Panc1 (cell line): ENCODE measurements at regions not wholly inside any gene's neighbourhood (a gene's known extent, or its start where the extent isn't known, plus 50 kb on each side); places are given as distances from the start of the nearest gene placed in this dataset.

Source experiments
- ATAC-seq: fragments of 200-7000 bp; cut with Tn5 transposase; 2 replicates; pipeline ENCODE4 v1.9.1; 2020; ENCODE audit warnings: mild to moderate bottlenecking, moderate library complexity
- BruUV-seq: library from RNA; stranded (reverse); fragments of 400-500 nt; replicated peaks from 2 replicates; lab custom pipeline; 2021; lab: Mats Ljungman, UMichigan
- CTCF ChIA-PET: fragments of 300-600 bp; sonication (Branson Sonifier 250); formaldehyde crosslinking; loops from one replicate; lab custom pipeline; 2022; ENCODE audit warnings: antibody characterized with exemption; lab: Charles Lee
- POLR2A ChIA-PET: fragments of 300-600 bp; sonication (Branson Sonifier 250); formaldehyde crosslinking; loops from one replicate; lab custom pipeline; 2022; ENCODE audit warnings: antibody characterized with exemption; lab: Charles Lee
- DNase-seq: peaks from one replicate; pipeline ENCODE4 v3.0.0-alpha.2; 2010; ENCODE audit warnings: low read depth, low spot score
- H3K27ac ChIP-seq: 2 replicates; pipeline ENCODE4 v1.5.1; 2011; ENCODE audit warnings: mild to moderate bottlenecking, low read length, inconsistent platforms
- H3K27me3 ChIP-seq: fragments of 200-500 bp; sonication (Bioruptor generic); 2 replicates; pipeline ENCODE4 v1.6.0; 2014; ENCODE audit warnings: low read length, inconsistent platforms; ENCODE audit not compliant: control insufficient read depth, insufficient read depth
- H3K36me3 ChIP-seq: fragments of 200-500 bp; sonication (Bioruptor generic); 2 replicates; pipeline ENCODE4 v1.5.1; 2014; ENCODE audit warnings: inconsistent platforms, mild to moderate bottlenecking, low read length, moderate library complexity; ENCODE audit not compliant: control insufficient read depth, insufficient read depth
- H3K4me1 ChIP-seq: 2 replicates; pipeline ENCODE4 v1.5.1; 2011; ENCODE audit warnings: inconsistent platforms, mild to moderate bottlenecking, low read length, moderate library complexity; ENCODE audit not compliant: control insufficient read depth, insufficient read depth
- H3K4me3 ChIP-seq, 2 experiments: 2 replicates each; pipeline ENCODE4 v1.5.1; 2011 to 2012; ENCODE audit warnings: low read depth in 2 of 2, low read length in 2 of 2, mild to moderate bottlenecking in 2 of 2, inconsistent platforms in 1 of 2, moderate library complexity in 1 of 2
- H3K9me3 ChIP-seq: fragments of 200-500 bp; sonication (Bioruptor generic); 2 replicates; pipeline ENCODE4 v1.5.1; 2014; ENCODE audit warnings: low read depth, mild to moderate bottlenecking, inconsistent platforms, low read length, moderate library complexity; ENCODE audit not compliant: control insufficient read depth, insufficient read depth
- POLR2AphosphoS5 ChIP-seq: IDR thresholded peaks from 2 replicates; pipeline ENCODE4 v1.6.1; 2012; ENCODE audit warnings: mild to moderate bottlenecking, low read depth, low read length, moderate library complexity
- SIN3A ChIP-seq: IDR thresholded peaks from 2 replicates; pipeline ENCODE4 v1.6.1; 2012; ENCODE audit warnings: low read depth, mild to moderate bottlenecking, low read length, moderate library complexity, borderline replicate concordance; ENCODE audit not compliant: insufficient read depth
- TCF7L2 ChIP-seq: IDR thresholded peaks from 2 replicates; pipeline ENCODE4 v1.6.1; 2011; ENCODE audit warnings: mild to moderate bottlenecking, low read depth, low read length, inconsistent platforms
- in situ Hi-C: cut with HindIII; loops from 2 replicates; pipeline ENCODE4 v1.10.0; 2016; ENCODE audit warnings: low sequenced_read_pairs, low pct_unique_long_range_greater_than_20kb
- intact Hi-C: fragments of 100-400 bp; cut with micrococcal nuclease; formaldehyde crosslinking; loops from one replicate; pipeline ENCODE4 v1.10.0; 2022; ENCODE audit not compliant: unreplicated experiment
- TF ChIP-seq, protein P1 (sequence below): fragments of 450-650 bp; IDR thresholded peaks from 2 replicates; pipeline ENCODE4 v1.5.1; 2017; ENCODE audit warnings: mild to moderate bottlenecking
- TF ChIP-seq, protein P2 (sequence below), 2 experiments: IDR thresholded peaks; 2 replicates each; pipeline ENCODE4 v1.6.1; 2011 to 2012; ENCODE audit warnings: low read depth in 2 of 2, control low read depth in 1 of 2, low read length in 1 of 2, mild to moderate bottlenecking in 1 of 2, moderate library complexity in 1 of 2; ENCODE audit not compliant: insufficient read depth in 1 of 2

DNA sequence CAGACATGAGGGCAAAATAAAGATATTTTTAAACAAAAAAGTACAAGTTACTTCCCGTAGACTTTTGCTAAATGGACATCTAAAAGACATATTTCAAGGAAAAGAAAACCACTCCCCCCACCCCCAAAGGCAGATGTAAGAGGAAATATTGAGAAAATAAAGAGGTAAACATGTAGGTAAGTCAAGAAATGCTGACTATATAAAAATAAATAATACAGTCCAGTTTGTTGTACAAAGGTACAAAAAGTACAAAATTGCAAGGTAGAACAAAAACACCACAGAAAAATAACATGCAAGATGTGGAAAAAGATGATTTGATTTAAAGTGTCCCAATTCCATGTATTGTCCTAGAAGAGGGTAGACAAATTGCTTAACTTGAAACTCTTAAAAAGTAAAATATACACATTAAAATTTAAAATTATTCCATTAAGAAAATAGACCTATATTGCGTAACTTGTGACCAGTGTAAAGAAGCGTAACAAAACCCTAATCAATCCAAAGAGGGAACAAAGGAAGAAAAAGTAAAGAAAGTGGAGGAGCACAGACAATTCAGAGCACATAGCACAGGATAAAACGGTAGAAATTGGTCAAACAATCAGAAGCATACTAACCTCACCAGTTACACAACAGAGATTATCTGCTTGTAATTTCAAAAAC is 58.4 kb upstream of the FAM216B start:
- in situ Hi-C loops, result no loop called here
- CTCF ChIA-PET, result no interaction called here
- Histone ChIP-seq H3K27me3 (no peaks in the 10 kb centered on the region), H3K4me3 (no peak overlapping the region), H3K27ac (no peak overlapping the region), H3K36me3 (no peaks in the 10 kb centered on the region), H3K4me1 (no peaks in the 10 kb centered on the region), H3K9me3 (no peaks in the 10 kb centered on the region)
- no peak for DNase-seq
- TF ChIP-seq POLR2AphosphoS5 (no peak), SIN3A (no peak), TCF7L2 (no peak)
- TF ChIP-seq, protein P1, sequence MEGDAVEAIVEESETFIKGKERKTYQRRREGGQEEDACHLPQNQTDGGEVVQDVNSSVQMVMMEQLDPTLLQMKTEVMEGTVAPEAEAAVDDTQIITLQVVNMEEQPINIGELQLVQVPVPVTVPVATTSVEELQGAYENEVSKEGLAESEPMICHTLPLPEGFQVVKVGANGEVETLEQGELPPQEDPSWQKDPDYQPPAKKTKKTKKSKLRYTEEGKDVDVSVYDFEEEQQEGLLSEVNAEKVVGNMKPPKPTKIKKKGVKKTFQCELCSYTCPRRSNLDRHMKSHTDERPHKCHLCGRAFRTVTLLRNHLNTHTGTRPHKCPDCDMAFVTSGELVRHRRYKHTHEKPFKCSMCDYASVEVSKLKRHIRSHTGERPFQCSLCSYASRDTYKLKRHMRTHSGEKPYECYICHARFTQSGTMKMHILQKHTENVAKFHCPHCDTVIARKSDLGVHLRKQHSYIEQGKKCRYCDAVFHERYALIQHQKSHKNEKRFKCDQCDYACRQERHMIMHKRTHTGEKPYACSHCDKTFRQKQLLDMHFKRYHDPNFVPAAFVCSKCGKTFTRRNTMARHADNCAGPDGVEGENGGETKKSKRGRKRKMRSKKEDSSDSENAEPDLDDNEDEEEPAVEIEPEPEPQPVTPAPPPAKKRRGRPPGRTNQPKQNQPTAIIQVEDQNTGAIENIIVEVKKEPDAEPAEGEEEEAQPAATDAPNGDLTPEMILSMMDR, result no peak
- TF ChIP-seq, protein P2, sequence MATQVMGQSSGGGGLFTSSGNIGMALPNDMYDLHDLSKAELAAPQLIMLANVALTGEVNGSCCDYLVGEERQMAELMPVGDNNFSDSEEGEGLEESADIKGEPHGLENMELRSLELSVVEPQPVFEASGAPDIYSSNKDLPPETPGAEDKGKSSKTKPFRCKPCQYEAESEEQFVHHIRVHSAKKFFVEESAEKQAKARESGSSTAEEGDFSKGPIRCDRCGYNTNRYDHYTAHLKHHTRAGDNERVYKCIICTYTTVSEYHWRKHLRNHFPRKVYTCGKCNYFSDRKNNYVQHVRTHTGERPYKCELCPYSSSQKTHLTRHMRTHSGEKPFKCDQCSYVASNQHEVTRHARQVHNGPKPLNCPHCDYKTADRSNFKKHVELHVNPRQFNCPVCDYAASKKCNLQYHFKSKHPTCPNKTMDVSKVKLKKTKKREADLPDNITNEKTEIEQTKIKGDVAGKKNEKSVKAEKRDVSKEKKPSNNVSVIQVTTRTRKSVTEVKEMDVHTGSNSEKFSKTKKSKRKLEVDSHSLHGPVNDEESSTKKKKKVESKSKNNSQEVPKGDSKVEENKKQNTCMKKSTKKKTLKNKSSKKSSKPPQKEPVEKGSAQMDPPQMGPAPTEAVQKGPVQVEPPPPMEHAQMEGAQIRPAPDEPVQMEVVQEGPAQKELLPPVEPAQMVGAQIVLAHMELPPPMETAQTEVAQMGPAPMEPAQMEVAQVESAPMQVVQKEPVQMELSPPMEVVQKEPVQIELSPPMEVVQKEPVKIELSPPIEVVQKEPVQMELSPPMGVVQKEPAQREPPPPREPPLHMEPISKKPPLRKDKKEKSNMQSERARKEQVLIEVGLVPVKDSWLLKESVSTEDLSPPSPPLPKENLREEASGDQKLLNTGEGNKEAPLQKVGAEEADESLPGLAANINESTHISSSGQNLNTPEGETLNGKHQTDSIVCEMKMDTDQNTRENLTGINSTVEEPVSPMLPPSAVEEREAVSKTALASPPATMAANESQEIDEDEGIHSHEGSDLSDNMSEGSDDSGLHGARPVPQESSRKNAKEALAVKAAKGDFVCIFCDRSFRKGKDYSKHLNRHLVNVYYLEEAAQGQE (IDR thresholded peaks at IDR 0.05; ENCODE audit: insufficient read depth in 1 of 2, low read depth in 2 of 2, low read length in 1 of 2), result no peak
- ATAC-seq, result no peak
- no TSS peak for BruUV-seq
- POLR2A ChIA-PET, result no interaction called here
- intact Hi-C loops, result no loop called here

DNA sequence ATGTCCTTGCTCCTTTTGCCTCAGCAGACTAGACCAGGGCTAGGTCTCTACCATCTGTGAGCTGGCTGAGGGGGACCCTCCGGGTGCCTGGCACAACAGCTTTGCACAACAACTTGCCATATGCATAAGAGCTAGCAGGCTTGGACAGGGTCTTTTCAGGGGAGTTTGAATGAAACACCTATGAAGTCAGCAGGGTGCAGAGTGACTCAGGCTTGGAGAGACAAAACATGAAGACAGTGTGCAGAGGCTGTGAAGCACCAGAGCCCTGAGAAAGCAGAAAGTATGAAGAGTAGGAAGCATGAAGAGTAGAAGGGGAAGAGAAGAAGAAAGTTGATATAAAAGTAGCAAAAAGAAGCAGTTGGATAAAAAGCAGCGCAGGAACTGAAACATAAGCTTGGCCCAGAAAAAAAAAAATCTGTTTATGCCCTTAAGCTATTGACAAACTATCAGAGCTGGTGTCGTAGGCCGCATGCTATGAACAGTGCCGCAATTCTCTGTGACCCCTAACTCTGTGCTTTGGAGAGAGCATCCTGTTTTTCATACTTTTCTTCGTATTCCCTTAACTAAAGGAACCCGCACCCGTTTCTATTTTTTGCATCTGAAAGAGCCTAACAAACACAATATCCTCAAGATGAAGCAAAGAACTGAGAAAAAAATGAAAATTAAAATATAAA is 52.7 kb upstream of the FAM216B start:
- H3K9me3 ChIP-seq, result no peaks in the 10 kb centered on the region
- no peak overlapping the region for H3K27ac ChIP-seq
- H3K4me1 ChIP-seq, result no peaks in the 10 kb centered on the region
- BruUV-seq, result no TSS peak
- in situ Hi-C loops (no loop called here), intact Hi-C loops (no loop called here)
- DNase-seq (no peak), ATAC-seq (no peak)
- no peaks in the 10 kb centered on the region for H3K36me3 ChIP-seq
- CTCF ChIA-PET, result no interaction called here
- POLR2A ChIA-PET, result no interaction called here
- H3K4me3 ChIP-seq, result no peak overlapping the region
- H3K27me3 ChIP-seq, result no peaks in the 10 kb centered on the region
- TF ChIP-seq SIN3A (no peak), POLR2AphosphoS5 (no peak), TCF7L2 (no peak)
- TF ChIP-seq, protein P2 (IDR thresholded peaks at IDR 0.05; ENCODE audit: insufficient read depth in 1 of 2, low read depth in 2 of 2, low read length in 1 of 2), result no peak
- TF ChIP-seq, protein P1, result no peak
